Endothelial cell of umbilical vein (primary cell): ENCODE measurements at regions not wholly inside any gene's neighbourhood (a gene's known extent, or its start where the extent isn't known, plus 50 kb on each side); places are given as distances from the start of the nearest gene placed in this dataset.

Experiments used
- EZH2 ChIP-seq: IDR thresholded peaks from 2 replicates; pipeline ENCODE4 v1.6.1; 2012; ENCODE audit warnings: borderline replicate concordance, low read depth, mild to moderate bottlenecking, moderate library complexity, low read length, inconsistent platforms; ENCODE audit not compliant: severe bottlenecking
- FOS ChIP-seq: IDR thresholded peaks from 2 replicates; pipeline ENCODE4 v1.6.1; 2011; ENCODE audit warnings: mild to moderate bottlenecking, low read length, moderate library complexity, borderline replicate concordance; ENCODE audit not compliant: insufficient read depth
- JUN ChIP-seq: IDR thresholded peaks from 2 replicates; pipeline ENCODE4 v1.6.1; 2011; ENCODE audit warnings: borderline replicate concordance, low read depth; ENCODE audit not compliant: insufficient read length, insufficient read depth
- POLR2A ChIP-seq: IDR thresholded peaks from 2 replicates; pipeline ENCODE4 v1.6.1; 2012; ENCODE audit warnings: low read depth, mild to moderate bottlenecking, control low read depth, low read length
- POLR2AphosphoS5 ChIP-seq: IDR thresholded peaks from 2 replicates; pipeline ENCODE4 v1.6.1; 2012; ENCODE audit warnings: low read depth, mild to moderate bottlenecking, control low read depth, low read length, moderate library complexity; ENCODE audit not compliant: insufficient read depth
- TF ChIP-seq, protein P1 (sequence below), 2 donors: IDR thresholded peaks; 1 replicate in 1 of 2; 2 replicates in 1 of 2; pipeline ENCODE4 v1.5.1; 2011; ENCODE audit warnings: low read length in 2 of 2, mild to moderate bottlenecking in 2 of 2, moderate library complexity in 2 of 2, control low read depth in 1 of 2, inconsistent platforms in 1 of 2, low read depth in 1 of 2; ENCODE audit not compliant: insufficient read depth in 1 of 2; ENCODE audit errors: extremely low read depth in 1 of 2
- TF ChIP-seq, protein P2 (sequence below): IDR thresholded peaks from 2 replicates; pipeline ENCODE4 v1.6.1; 2011; ENCODE audit not compliant: insufficient read depth, insufficient read length

DNA sequence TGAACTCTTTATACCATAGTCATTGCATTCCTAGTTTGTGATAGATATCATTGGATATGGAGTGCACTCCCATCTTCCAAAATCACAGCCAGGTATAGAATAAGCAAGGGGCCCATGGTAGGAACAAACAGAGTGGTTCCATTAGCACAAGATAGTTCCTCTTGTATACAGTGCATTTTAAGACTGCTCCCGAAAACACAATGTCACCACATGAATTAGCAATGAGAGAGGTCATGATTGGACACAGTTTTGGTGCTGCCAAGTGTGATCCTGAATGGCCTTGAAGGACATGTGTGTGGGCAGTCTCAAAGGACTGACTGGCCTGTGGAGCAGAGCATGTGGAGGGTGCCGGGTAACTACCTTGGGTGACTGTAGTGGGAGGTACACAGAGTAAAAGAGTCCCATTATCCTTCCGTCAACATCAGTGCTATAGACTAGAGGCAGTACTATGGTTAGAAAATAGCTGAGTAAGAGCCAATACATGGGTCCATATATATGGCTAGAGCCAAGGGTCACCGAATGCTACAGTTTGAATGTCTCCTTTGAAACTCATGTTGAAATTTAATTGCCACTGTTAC is 549.9 kb downstream of the DSC3 start:
- TF ChIP-seq EZH2, result no peak
- TF ChIP-seq, protein P1, sequence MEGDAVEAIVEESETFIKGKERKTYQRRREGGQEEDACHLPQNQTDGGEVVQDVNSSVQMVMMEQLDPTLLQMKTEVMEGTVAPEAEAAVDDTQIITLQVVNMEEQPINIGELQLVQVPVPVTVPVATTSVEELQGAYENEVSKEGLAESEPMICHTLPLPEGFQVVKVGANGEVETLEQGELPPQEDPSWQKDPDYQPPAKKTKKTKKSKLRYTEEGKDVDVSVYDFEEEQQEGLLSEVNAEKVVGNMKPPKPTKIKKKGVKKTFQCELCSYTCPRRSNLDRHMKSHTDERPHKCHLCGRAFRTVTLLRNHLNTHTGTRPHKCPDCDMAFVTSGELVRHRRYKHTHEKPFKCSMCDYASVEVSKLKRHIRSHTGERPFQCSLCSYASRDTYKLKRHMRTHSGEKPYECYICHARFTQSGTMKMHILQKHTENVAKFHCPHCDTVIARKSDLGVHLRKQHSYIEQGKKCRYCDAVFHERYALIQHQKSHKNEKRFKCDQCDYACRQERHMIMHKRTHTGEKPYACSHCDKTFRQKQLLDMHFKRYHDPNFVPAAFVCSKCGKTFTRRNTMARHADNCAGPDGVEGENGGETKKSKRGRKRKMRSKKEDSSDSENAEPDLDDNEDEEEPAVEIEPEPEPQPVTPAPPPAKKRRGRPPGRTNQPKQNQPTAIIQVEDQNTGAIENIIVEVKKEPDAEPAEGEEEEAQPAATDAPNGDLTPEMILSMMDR (IDR thresholded peaks at IDR 0.05; ENCODE audit: extremely low read depth in 1 of 2, insufficient read depth in 1 of 2, low read depth in 1 of 2, low read length in 2 of 2), result no peak
- TF ChIP-seq POLR2AphosphoS5, result no peak
- TF ChIP-seq FOS, result no peak
- no peak for TF ChIP-seq POLR2A
- TF ChIP-seq, protein P2, sequence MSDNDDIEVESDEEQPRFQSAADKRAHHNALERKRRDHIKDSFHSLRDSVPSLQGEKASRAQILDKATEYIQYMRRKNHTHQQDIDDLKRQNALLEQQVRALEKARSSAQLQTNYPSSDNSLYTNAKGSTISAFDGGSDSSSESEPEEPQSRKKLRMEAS, result no peak
- no peak for TF ChIP-seq JUN
